D341Med (cell line): ENCODE measurements at regions not wholly inside any gene's neighbourhood (a gene's known extent, or its start where the extent isn't known, plus 50 kb on each side); places are given as distances from the start of the nearest gene placed in this dataset.

ENCODE experiments used
- DNase-seq: peaks from one replicate; pipeline ENCODE4 v3.0.0; 2012; ENCODE audit warnings: low spot score

DNA sequence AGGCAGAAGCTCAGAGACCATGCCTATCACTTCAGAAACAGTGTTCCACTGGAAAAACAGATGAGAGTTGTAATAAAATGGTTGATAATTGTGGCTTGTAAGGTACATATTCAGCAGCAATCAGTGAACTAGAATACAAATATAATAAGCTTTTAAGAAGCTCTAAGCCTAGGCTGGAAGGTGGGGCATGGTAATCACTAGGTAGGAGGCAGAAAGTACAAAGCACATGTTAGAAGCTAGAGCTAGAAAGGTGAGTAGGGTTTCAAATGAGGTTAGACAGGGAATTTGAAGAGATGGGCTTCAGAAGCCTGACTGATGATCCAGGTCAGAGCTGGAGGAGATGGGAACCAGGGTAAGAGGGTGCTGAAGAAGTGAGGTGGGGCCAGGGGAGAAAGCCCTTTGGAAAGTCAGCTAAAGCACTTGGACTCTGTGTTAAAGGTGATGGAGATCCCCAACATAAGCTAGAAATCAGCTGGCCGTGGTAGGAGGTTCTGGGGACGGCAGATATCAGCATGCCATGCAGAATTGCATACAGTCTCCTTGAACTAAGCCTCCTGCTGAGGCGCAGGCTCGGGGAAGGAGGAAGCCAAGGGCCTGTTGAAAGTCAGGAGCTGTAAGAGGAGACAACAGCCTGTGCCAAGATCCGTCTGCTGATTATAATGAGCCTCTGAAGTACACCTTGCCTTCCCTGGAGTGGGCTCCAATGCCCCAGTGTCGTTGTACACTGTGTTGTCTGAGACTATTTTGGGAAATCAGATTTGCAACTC is 659.4 kb downstream of the BCL11B start:
- no peak for DNase-seq

DNA sequence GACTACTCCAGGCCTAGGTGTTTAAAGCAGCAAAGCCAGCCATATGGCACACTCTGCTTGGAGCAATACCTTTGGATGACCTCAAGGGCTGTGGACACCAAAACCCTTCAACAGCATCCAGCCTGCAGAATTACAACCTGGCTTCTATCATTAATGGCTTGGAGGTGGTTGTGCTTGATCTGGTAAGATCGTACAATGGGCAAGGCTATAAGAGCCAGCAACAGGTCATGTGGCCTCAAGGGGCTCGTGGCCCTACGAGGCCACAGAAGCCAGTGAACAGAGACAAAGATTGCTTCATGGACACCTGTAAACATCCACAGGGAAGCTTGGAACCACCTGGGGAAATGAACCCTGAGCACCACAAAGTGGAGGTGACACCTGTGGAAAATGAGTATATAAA is 657.3 kb downstream of the BCL11B start:
- DNase-seq, result no peak

DNA sequence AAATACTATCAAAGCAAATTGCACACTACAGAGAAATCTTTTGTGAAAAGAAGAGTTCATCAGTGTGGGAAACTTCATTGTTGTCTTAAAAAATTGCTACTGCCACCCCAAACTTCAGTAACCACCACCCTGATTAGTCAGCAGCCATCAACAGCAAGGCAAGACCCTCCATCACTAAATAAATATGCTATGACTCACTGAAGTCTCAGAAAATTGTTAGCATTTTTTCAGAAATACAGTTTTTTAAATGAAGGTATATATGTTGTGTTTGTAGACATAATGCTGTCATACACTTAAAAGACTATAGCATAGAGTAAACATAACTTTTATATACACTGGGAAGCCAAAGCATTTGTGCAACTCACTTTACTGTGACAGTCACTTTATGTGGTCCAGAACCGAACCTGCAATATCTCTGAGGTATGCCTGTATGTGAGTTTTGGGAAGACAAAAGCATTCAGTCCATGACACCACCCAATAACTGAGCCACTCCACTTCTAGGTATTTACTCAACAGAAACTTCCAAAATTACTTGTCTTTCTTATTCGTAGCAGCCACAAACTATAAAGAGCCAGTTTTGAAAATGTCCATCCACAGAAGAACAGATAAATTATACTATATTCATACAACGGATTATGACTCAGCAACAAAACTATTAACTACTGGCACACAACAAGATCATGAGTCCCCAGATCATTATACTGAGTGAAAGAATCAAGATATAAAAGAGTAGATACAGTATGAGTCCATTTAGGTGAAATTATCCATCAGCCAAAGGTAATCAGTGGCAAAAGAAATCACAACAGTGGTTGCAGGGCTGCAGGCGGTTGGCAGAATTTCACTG is 649.6 kb downstream of the BCL11B start:
- DNase-seq, result no peak

DNA sequence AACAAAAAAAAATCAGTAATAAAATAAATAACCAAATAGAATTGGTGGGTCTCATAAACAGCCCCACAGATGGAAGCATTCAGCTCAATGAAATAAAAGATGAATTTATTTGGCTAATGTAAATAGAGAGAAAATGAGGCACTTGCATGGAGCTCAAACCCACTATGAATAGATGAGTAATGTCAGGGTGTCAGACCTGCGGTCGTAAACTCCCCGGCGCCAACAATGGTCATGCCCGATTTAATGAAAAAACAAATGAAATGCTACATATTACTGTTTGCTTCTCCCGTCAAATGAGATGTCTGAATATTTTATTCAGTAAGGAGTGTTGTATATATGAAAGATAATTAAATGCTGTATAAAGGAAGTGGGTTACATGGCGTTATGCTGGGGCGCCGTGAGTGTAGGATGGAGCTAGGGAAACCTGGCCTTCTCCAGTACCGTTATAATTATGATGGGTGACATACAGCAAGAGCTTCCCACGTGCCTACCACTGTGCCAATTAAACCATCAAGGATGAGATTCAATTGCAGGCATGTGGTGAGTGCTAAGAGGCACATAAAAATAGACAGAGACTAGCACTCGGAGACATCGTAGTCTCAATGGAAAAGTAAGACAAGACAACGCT is 648.1 kb downstream of the BCL11B start:
- no peak for DNase-seq

DNA sequence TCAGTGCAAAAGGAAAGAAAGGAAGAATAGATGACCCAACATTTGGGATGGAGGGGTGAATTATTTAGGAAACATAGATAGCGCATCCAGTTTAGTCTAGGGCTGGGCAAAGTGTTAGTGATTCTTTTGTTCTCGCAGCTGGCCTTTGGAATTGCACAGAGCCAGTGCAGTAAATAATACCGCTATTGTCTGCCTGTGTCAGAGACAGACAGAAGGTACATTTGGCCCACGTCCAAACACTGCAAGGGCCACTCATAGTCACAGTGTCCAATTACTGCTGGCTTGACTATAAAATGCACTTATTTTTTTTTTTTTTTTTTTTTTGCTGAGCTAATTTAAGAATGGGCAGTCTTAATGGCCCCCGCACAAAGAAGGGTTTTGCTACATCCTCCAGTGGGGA is 638.6 kb downstream of the BCL11B start:
- DNase-seq, result peak; percentile 34

DNA sequence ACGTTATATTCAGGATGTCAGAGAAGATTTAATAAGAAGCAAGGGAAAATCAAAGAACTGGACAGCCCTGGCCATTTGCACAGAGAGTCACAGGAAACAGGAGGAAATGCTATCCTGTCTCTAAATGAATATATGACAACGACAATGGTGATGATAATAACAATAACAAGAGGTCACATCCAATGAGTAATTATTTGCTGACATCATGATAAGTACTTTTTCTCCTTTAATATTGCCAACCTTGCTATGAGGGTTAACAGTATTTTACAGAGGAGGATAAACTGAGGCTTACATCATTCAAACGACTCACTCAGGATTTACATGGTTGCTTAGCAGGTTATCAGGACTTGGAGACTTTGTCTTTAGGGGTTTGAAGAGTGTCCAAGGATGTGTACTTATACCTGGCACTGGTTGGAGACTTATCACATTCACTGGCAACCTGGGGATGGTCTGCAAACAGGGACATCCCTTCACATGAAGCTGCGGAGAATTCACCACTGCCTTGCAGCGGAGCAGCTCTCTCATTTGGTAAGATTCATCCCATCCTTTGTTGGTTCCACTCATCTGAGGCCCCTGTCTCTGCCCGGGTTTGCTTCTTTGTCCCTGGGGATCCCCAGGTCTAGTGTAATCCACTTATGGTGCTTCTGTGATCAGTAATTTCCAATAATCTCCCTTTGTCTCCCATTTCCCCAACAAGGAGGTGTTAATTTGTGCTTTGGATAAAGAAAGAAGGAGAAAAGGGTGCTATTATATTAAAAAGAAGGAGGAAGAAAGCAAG is 637.8 kb downstream of the BCL11B start:
- peak; percentile 54 for DNase-seq

DNA sequence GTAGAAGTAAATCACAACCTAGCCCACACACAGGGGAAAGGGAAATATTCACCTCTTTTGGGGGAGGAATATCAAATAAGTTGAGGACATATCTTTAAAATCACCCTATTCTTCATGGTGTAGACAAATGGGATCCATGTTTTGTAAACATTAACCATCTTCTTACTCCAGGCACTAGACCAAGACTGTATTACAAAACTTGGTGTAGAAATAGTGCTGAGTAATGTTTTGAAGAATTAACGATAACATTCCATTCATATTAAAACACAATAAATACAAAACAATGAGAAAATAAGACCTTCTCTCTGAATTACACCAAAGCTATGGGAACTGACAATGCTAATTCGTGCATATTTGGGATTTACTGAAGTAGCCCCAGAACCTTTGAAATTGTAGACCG is 633.6 kb downstream of the BCL11B start:
- no peak for DNase-seq

DNA sequence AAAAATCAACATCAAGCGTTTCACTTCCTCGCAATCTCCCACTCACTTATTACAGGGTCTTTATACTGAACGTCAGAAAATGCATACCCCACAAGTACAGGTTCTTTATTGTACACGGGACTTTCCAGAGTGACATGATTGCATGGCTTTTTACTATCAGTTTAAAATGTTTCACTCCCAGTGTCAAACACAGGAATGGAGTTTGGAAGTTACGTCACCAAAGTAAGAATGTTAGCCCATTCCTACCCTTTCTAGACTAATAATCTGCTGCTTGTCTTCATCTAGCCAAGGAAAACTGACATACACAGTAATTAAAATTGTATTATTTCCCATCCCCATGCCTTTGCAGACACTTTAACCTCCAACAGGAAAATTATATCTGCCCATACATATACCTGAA is 624.2 kb downstream of the BCL11B start:
- no peak for DNase-seq

DNA sequence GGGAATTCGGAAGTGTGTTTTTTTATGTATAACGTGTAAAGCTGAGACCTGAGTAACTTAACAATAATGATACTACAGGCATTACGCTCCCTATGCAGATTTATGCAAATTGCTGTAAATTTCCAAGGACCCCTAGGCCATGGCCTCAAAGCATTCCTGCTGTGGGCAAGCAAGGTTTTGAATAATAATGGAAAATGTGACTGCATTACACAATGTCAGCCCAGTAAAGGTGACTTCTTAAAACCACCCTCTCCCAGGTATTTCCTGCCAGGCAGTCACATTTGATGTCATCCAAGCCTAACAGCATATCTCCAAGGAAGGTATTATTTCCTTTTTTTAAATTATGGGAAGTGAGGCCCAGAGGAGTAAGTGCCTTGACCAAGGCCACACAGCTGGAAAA is 621.0 kb downstream of the BCL11B start:
- no peak for DNase-seq

DNA sequence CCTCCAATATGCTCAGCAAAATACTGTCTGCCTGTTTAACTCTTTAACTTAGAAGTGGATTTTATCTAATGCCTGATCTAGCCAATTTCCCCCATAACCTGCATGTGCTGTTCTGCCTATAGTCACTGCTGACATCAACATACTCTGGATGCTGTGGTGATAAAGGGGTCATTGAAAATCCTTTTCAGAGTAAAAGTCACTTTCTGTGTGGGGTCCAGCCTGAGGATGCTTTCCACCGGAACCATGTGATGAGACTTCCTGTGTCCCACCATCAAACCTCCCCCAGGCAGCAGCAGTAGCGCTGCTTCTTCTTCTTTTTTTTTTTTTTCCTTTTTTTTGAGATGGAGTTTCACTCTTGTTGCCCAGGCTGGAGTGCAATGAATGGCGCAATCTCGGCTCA is 607.0 kb downstream of the BCL11B start:
- DNase-seq, result no peak

DNA sequence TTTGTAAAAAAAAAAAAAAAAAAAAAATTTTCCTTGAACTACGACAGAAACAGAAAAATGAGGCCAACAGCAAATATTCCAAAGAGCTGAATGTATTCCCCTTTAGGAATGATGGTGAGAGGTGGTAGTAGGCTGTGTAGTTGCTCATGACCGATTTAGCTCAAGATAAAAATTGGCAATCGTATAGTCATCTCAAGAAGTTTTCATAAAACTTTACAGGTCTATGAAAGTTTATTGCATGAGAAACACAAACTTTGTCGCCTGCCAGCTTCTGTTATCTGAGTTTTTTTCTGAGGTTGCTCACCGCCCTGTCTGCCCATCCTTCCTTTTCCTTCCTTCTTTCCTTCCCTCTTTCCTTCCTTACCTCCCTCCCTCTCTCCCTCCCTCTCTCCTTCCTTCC is 605.5 kb downstream of the BCL11B start:
- no peak for DNase-seq

DNA sequence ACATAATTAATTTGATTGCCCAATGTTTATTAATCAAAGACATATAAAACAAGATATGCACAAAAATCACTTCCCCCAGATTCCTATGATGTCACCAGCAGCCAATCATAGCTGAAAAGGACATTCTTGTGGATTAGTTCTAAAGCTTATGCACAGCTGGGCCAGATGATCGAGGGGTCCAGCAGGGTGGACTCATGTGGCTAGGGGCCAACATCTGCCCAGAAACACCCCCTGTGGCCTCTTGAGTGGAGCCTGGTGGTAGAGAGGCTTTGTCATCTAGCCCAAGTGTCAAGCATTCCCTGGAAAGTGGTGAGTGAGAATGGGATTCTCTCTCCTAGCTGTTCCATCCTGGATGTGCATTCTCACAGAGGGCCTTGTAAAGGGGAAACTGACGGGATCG is 590.0 kb downstream of the BCL11B start:
- DNase-seq, result no peak

DNA sequence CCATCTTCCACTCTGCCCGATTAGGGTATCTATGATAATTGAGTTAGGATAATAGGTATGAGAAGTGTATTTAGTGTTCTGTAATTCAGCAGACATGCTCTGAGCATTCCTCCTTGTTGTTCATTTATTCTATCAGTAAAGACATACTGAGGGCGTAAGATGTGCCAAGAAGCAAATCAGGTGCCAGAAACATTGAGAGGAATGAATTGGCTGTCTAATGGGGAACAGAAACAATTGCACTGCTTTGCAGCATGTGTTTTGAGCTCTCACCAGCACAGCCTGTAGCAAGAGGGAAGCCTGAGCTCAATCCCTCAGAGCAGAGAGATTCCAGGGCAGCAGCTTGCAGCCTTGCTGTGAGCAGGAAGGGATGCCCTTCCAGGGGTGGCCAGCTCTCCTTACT is 589.3 kb downstream of the BCL11B start:
- DNase-seq, result no peak

DNA sequence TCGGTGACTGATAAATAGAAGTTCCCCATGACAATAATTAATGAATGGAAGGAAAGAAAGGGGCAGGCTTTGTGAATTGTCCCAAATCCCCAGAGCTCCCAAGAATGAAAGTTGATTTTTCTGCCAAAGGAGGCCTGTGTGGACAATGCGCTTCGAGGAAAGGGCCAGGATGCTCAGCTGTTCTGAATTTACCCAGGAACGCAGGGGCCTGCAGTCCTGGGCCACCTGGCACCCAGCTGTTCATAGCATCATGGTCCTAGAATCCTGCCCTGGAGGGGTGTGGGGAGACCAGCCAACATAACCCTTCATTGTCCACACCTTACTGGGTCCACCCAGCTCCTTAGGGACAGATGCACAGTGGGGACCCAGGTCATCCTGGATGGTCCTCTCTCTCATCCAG is 587.5 kb downstream of the BCL11B start:
- no peak for DNase-seq

DNA sequence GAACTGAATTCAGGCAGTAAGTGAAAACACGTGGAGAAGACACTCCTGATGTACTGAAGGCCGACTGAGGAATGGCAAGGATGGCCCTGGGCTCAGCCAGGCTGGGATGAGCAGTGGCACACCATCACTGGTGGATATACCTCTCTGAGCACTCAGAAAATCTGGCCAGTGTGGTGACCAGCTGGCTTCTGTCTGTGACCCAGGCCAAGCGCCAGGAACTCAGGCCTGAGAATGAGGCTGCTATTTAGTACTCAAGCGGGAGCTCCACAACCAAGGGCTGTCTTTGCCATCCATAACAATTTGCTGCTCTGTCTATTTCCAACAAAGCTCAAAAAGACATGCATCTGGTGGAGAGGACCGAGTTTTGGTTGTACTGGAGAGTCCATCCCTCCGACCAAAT is 586.3 kb downstream of the BCL11B start:
- no peak for DNase-seq

DNA sequence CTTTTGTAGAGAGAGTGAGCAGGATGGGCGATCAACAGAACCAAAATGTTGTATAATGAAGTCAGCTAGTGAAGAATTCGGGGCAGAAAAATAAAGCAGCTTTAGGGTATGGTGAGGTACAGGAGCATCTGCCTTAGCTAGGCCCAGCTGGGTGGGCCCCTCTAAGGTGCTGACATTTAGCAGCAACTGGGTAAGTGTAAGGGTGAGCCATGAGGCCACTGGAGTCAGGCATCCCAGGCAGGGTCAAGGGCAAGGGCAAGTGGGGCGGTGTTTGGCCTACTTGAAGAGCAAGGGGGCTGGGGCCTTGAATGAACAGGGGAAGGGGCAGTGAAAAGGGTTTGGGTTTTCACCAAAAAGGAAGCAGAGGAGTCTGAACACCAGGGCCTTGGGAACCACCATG is 583.6 kb downstream of the BCL11B start:
- no peak for DNase-seq

DNA sequence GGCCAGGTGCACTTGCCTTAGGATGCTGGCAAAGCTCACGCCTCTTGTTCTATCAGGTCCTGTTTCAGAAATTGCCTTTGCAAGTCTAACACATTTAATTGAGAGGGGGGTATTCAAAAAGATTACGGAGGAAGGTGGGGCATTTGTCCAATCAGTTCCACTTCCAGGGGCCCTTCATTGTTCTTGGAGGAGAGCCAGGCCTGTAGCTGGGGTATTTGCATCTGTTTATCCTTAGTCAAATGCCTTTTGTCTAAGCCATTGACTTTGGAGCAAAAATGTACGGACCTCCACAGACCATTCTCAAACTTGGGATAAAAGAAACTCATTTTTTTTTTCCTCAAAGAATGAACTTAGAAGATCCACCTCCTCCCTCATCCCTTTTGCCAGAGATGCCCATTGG is 582.0 kb downstream of the BCL11B start:
- no peak for DNase-seq

DNA sequence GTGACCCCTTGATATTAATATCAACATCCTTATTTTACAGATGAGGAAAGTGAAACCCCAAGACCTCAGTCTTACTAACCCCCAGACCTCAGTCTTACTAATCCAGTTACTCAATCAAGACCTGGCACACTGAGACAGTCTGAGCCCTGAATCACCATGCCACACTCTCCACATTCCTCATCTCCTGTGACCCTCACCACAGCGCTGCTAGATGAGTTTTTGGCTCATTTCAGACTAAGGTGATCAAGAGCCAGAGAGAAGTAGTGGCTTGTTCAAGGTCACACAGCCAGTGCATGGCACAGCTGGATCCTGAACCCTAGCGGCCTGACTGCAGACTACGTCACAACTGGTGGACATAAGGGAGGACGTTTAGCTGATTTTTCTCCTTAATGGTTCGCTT is 579.2 kb downstream of the BCL11B start:
- DNase-seq, result no peak

DNA sequence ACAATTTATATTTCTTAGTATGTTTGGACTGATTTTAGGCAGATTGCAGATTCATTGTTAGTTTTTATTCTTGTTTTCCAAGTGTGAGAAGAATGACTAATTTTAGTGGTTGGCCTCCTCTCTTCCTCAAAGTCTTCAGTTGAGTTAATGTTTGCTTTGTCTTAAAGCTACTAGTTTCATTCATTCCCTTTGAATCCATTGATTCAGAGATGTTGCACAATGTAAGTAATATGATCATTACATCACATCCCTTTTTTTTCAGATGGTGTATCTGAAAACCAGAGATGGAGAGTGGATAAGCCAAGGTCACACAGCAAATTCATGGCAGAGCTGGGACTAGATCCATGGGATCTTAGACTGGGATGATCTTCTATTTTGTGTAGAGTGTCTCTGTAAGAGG is 577.5 kb downstream of the BCL11B start:
- no peak for DNase-seq

DNA sequence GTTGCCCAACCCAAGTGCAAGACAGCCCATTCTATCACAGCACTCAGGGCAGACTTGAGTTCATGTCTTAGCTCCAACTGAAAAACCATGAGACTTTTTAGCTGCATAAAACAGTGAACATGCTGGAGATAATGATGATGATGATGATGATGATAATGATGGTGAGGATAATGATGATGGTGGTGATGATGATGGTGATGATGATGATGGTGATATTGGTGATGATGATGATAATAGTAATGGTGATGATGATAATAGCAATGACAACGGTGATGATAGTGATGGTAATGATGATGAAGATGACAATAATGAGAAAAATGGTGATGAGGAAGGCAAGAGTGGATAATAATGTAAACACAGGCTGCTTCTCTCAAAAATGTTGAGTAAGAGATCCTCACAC is 576.2 kb downstream of the BCL11B start:
- no peak for DNase-seq

DNA sequence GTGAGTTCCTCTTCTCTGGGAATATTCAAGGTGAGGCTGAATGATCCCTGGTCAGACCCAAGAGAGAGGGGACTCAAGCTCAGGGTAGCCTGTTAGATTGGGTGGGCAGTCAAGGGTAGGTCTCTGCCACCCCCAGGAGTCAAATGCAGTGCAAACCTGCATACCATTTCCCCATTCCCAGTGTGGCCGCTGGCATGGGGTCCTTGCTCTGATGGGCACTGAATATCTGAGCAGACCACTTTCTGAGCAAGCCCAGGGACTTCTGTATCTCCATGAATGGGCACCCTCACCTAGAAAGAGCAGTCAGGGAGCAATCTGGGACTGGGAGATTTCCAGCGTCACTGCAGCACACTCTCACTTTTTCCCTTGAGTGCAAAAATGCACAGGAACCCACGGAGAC is 573.7 kb downstream of the BCL11B start:
- no peak for DNase-seq

DNA sequence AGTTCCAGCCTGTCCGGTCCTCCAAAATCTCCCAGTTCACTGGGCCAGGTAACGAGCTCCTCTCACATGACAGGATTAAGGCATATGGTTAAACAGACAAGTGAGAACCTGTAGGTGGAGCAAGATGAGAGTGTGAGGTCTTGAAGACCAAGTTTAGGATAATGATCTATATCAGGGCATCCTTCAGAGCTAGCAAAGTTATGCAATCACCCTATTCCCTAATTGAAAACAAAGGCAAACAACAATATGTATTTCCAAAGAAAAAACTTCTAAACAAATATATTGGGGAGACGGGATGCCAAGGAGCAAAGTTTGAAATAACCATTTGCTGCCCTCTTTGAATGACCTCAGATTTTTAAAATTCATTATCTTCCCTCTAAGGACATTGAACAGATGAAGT is 571.2 kb downstream of the BCL11B start:
- DNase-seq, result no peak
